Muscle of back (tissue), 3 donors: ENCODE measurements at regions not wholly inside any gene's neighbourhood (a gene's known extent, or its start where the extent isn't known, plus 50 kb on each side); places are given as distances from the start of the nearest gene placed in this dataset.
"Not testable (repeated sequence)": the region's sequence is repeated elsewhere in the genome, so short reads cannot be mapped to it uniquely, and the experiment has no call there.

ENCODE experiments used
- DNase-seq, 3 donors: peaks; one replicate each; pipeline versions ENCODE4 v3.0.0 to v3.0.0-alpha.2; 2013

- DNase-seq: peak in 2 of 3 donors; percentile 53 to 81
Observed at GRCh38 chr11:104704146-104704830, 194.0 kb downstream of the CASP12 start.

- peak in 2 of 3 donors; percentile 14 to 49 for DNase-seq
Observed at GRCh38 chr11:104700609-104701008, 197.7 kb downstream of the CASP12 start.

GRCh38 chr11:104699981-104700380, 198.3 kb downstream of the CASP12 start:
- DNase-seq: peak in 1 of 3 donors; percentile 42

- no peak for DNase-seq
Observed at GRCh38 chr11:104695065-104695463, 203.2 kb downstream of the CASP12 start.

GRCh38 chr11:104694259-104695064, 203.8 kb downstream of the CASP12 start:
- peak in 1 of 3 donors; percentile 74 for DNase-seq

GRCh38 chr11:104692751-104693150, 205.5 kb downstream of the CASP12 start:
- DNase-seq: no peak

- no peak for DNase-seq
Observed at GRCh38 chr11:104691129-104691528, 207.1 kb downstream of the CASP12 start.

- DNase-seq: peak in 1 of 3 donors; percentile 59
Observed at GRCh38 chr11:104690241-104690640, 208.0 kb downstream of the CASP12 start.

GRCh38 chr11:104688731-104689130, 209.5 kb downstream of the CASP12 start:
- DNase-seq: no peak

GRCh38 chr11:104682206-104682605, 216.1 kb downstream of the CASP12 start:
- DNase-seq: peak in 1 of 3 donors; percentile 47

GRCh38 chr11:104679258-104679657, 219.0 kb downstream of the CASP12 start:
- DNase-seq: no peak

- DNase-seq: no peak
Observed at GRCh38 chr11:104678408-104678807, 219.9 kb downstream of the CASP12 start.

GRCh38 chr11:104677069-104677468, 221.2 kb downstream of the CASP12 start:
- not testable (repeated sequence) for DNase-seq

- no peak for DNase-seq
Observed at GRCh38 chr11:104672897-104673296, 225.4 kb downstream of the CASP12 start.

- DNase-seq: peak in 1 of 3 donors; percentile 64
Observed at GRCh38 chr11:104668797-104669463, 229.3 kb downstream of the CASP12 start.

GRCh38 chr11:104666624-104667023, 231.6 kb downstream of the CASP12 start:
- no peak for DNase-seq

GRCh38 chr11:104665641-104666040, 232.6 kb downstream of the CASP12 start:
- DNase-seq: peak in 2 of 3 donors; percentile 20 to 55

GRCh38 chr11:104663190-104664140, 234.8 kb downstream of the CASP12 start:
- no peak for DNase-seq

- DNase-seq: no peak
Observed at GRCh38 chr11:104661901-104662300, 236.4 kb downstream of the CASP12 start.

GRCh38 chr11:104661471-104661870, 236.8 kb downstream of the CASP12 start:
- no peak for DNase-seq

GRCh38 chr11:104658177-104658576, 240.1 kb downstream of the CASP12 start:
- DNase-seq: no peak
